Mesenchymal stem cell (in vitro differentiated cells and primary cell): ENCODE measurements at regions not wholly inside any gene's neighbourhood (a gene's known extent, or its start where the extent isn't known, plus 50 kb on each side); places are given as distances from the start of the nearest gene placed in this dataset.

Experiments used
- DNase-seq: peaks from one replicate; pipeline ENCODE4 v3.0.0-alpha.2; 2013
- H2AFZ ChIP-seq: one replicate; pipeline ENCODE4 v1.6.1; 2013; ENCODE audit warnings: low read depth, mild to moderate bottlenecking, control low read depth, inconsistent platforms, low read length, moderate library complexity
- H2AK5ac ChIP-seq: 2 replicates; pipeline ENCODE4 v1.6.1; 2013; ENCODE audit warnings: low read length, moderate library complexity, mild to moderate bottlenecking, inconsistent platforms; ENCODE audit not compliant: severe bottlenecking
- H2BK120ac ChIP-seq: one replicate; pipeline ENCODE4 v1.6.1; 2013; ENCODE audit warnings: low read depth, mild to moderate bottlenecking, inconsistent platforms, low read length, moderate library complexity
- H2BK12ac ChIP-seq, 2 experiments: one replicate each; pipeline ENCODE4 v1.6.1; 2013; ENCODE audit warnings: inconsistent platforms in 2 of 2, low read length in 2 of 2, mild to moderate bottlenecking in 2 of 2, moderate library complexity in 2 of 2, control low read depth in 1 of 2
- H2BK15ac ChIP-seq: one replicate; pipeline ENCODE4 v1.6.1; 2013; ENCODE audit warnings: mild to moderate bottlenecking, low read depth, inconsistent platforms; ENCODE audit not compliant: poor library complexity, severe bottlenecking
- H2BK5ac ChIP-seq: 2 replicates; pipeline ENCODE4 v1.6.1; 2013; ENCODE audit warnings: low read depth, mild to moderate bottlenecking, low read length, control low read depth, inconsistent platforms; ENCODE audit not compliant: poor library complexity, severe bottlenecking
- H3K14ac ChIP-seq, 2 experiments: one replicate each; pipeline ENCODE4 v1.6.1; 2013; ENCODE audit warnings: inconsistent platforms in 2 of 2, low read length in 2 of 2, control low read depth in 1 of 2, mild to moderate bottlenecking in 1 of 2, moderate library complexity in 1 of 2
- H3K18ac ChIP-seq, 2 experiments: one replicate each; pipeline ENCODE4 v1.6.1; 2013; ENCODE audit warnings: inconsistent platforms in 2 of 2, low read length in 2 of 2, control low read depth in 1 of 2, low read depth in 1 of 2, mild to moderate bottlenecking in 1 of 2
- H3K23ac ChIP-seq, 2 experiments: one replicate each; pipeline ENCODE4 v1.6.1; 2013; ENCODE audit warnings: inconsistent platforms in 2 of 2, low read length in 2 of 2, mild to moderate bottlenecking in 2 of 2, moderate library complexity in 2 of 2, control low read depth in 1 of 2
- H3K27ac ChIP-seq: 2 replicates; pipeline ENCODE4 v1.5.1; 2013; ENCODE audit warnings: mild to moderate bottlenecking, moderate library complexity, low read length, control low read depth, inconsistent platforms; ENCODE audit not compliant: poor library complexity, severe bottlenecking
- H3K27me3 ChIP-seq, 2 experiments: 2 replicates each; pipeline versions ENCODE4 v1.6.1 to v1.7.0; 2013; ENCODE audit warnings: low read length in 2 of 2, mild to moderate bottlenecking in 2 of 2, moderate library complexity in 2 of 2, control low read depth in 1 of 2, inconsistent platforms in 1 of 2; ENCODE audit not compliant: control insufficient read depth in 1 of 2, insufficient read depth in 1 of 2
- H3K36me3 ChIP-seq, 2 experiments: 2 replicates each; pipeline versions ENCODE4 v1.6.1 to v1.7.0; 2013; ENCODE audit warnings: low read length in 2 of 2, control low read depth in 1 of 2, inconsistent platforms in 1 of 2, low read depth in 1 of 2, mild to moderate bottlenecking in 1 of 2; ENCODE audit not compliant: insufficient read depth in 2 of 2, control insufficient read depth in 1 of 2
- H3K4ac ChIP-seq, 2 experiments: one replicate each; pipeline ENCODE4 v1.6.1; 2013; ENCODE audit warnings: inconsistent platforms in 2 of 2, low read length in 2 of 2, mild to moderate bottlenecking in 2 of 2, moderate library complexity in 2 of 2, control low read depth in 1 of 2, low read depth in 1 of 2
- H3K4me1 ChIP-seq: 2 replicates; pipeline ENCODE4 v1.6.1; 2013; ENCODE audit warnings: low read depth, low read length, control low read depth; ENCODE audit not compliant: control insufficient read depth, insufficient read depth
- H3K4me2 ChIP-seq: 2 replicates; pipeline ENCODE4 v1.6.1; 2013; ENCODE audit warnings: low read length, mild to moderate bottlenecking, inconsistent platforms; ENCODE audit not compliant: poor library complexity, severe bottlenecking
- H3K4me3 ChIP-seq, 2 experiments: 2 replicates each; pipeline versions ENCODE4 v1.5.1 to v1.7.0; 2013; ENCODE audit warnings: low read length in 2 of 2, mild to moderate bottlenecking in 2 of 2, control low read depth in 1 of 2, low read depth in 1 of 2; ENCODE audit not compliant: insufficient read depth in 1 of 2
- H3K79me1 ChIP-seq: replicated peaks from 2 replicates; pipeline ENCODE4 v1.6.1; 2013; ENCODE audit warnings: mild to moderate bottlenecking, control low read depth, low read length, inconsistent platforms; ENCODE audit not compliant: poor library complexity, severe bottlenecking
- H3K9ac ChIP-seq: 2 replicates; pipeline ENCODE4 v1.7.0; 2013; ENCODE audit warnings: mild to moderate bottlenecking, low read length, moderate library complexity
- H3K9me3 ChIP-seq: 2 replicates; pipeline ENCODE4 v1.7.0; 2013; ENCODE audit warnings: mild to moderate bottlenecking, low read length; ENCODE audit not compliant: control insufficient read depth
- H4K8ac ChIP-seq: one replicate; pipeline ENCODE4 v1.6.1; 2013; ENCODE audit warnings: inconsistent platforms, mild to moderate bottlenecking, low read length, moderate library complexity
- H4K91ac ChIP-seq: one replicate; pipeline ENCODE4 v1.6.1; 2013; ENCODE audit warnings: mild to moderate bottlenecking, low read length, inconsistent platforms
- WGBS: methylation state at CpG from one replicate; pipeline ENCODE4 v1.1.7; 2013; ENCODE audit warnings: mixed read lengths; 5-methylcytosine and 5-hydroxymethylcytosine counted together

DNA sequence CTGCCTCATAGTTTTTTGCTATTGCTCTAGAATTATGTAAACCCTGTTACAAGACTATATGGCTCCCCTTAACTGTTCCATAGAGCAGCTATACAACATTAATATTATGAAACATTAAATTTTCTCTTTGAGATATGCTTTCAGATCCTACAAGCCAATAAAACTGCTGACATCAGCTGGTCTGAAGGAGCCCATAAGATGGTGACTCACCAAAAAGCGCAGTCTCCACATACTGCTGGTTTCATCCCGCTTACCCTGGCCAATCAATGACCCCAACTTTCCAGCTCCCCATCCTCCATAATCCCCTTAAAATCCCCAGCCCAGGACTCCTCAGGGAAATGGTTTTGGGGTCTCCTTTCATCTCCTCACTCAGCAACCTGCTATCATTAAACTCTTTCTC, 172.7 kb downstream of the NSG2 start:
- WGBS, result 89% methylated on average over 2 of the region's 2 CpGs
- no peak overlapping the region for H2AFZ ChIP-seq
- no peak overlapping the region for H3K4ac ChIP-seq
- no peaks in the 10 kb centered on the region for H3K4me1 ChIP-seq
- peaks cover 0 to 17% of the 10 kb centered on the region in 2 experiments for H3K27me3 ChIP-seq
- no peak overlapping the region for H3K23ac ChIP-seq
- H3K14ac ChIP-seq, result no peak overlapping the region
- no peak overlapping the region for H4K91ac ChIP-seq
- H3K27ac ChIP-seq, result no peak overlapping the region
- H2BK5ac ChIP-seq, result no peak overlapping the region
- H3K79me1 ChIP-seq, result no peaks in the 10 kb centered on the region
- no peak overlapping the region for H3K18ac ChIP-seq
- peaks cover 10% of the 10 kb centered on the region for H3K9me3 ChIP-seq
- no peak overlapping the region for H3K4me3 ChIP-seq
- no peak overlapping the region for H2BK120ac ChIP-seq
- H3K9ac ChIP-seq, result no peak overlapping the region
- no peaks in the 10 kb centered on the region for H3K36me3 ChIP-seq
- no peak overlapping the region for H2AK5ac ChIP-seq
- no peak overlapping the region for H2BK12ac ChIP-seq
- H2BK15ac ChIP-seq, result no peak overlapping the region
- DNase-seq, result no peak
- H4K8ac ChIP-seq, result no peak overlapping the region
- no peak overlapping the region for H3K4me2 ChIP-seq

DNA sequence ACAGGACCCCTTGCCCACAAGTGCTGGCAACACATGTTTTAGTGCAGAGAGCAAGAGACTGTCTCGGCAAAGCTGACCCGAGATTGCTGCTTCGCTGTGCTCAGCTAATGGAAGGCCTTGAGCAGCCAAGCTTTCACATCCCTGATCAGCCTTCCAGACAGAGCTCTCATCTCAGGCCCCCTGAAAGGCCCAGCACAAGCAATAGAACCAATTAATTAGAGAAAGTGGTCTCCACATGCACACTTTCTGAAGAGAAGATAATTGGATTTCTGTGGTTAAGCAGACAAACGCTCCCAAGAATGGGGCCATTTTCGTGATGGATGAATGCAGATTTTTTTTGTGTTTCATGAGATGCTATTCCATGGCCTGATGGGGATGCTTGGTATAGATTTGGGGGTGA, 174.9 kb downstream of the NSG2 start:
- Histone ChIP-seq H4K91ac (no peak overlapping the region), H3K4me1 (no peaks in the 10 kb centered on the region), H3K23ac (no peak overlapping the region), H3K36me3 (no peaks in the 10 kb centered on the region), H2AK5ac (no peak overlapping the region), H3K79me1 (no peaks in the 10 kb centered on the region), H3K4ac (no peak overlapping the region), H3K9me3 (peaks cover 10% of the 10 kb centered on the region), H3K18ac (no peak overlapping the region), H3K9ac (no peak overlapping the region), H3K14ac (no peak overlapping the region), H3K27ac (no peak overlapping the region), H4K8ac (no peak overlapping the region), H3K27me3 (peaks cover 0 to 11% of the 10 kb centered on the region in 2 experiments), H3K4me2 (no peak overlapping the region), H2BK12ac (no peak overlapping the region), H3K4me3 (no peak overlapping the region), H2BK15ac (no peak overlapping the region), H2AFZ (no peak overlapping the region), H2BK5ac (no peak overlapping the region), H2BK120ac (no peak overlapping the region)
- no peak for DNase-seq
- 82% methylated on average over 5 of the region's 5 CpGs for WGBS

DNA sequence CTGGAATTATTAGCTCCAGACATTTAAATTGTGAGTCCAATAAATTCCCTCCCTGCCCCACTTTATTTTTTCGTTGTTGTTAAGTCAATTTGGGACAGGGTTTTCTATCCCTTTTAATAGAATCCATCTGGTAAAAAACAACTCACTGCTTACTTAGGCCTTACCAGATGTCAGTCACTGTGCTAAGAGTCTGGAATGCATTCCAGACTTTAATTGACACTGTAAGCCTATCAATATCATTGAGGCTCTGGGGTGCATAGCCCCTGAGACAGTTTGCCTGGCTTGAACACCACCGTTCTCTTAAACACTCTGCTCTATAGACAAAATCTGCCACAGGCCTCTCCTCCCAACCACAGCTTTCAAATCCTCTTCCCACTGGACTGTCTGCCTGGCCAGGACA, 175.9 kb downstream of the NSG2 start:
- H3K9me3 ChIP-seq, result peaks cover 10% of the 10 kb centered on the region
- H2AFZ ChIP-seq, result no peak overlapping the region
- H2BK12ac ChIP-seq, result no peak overlapping the region
- no peaks in the 10 kb centered on the region for H3K79me1 ChIP-seq
- H2BK15ac ChIP-seq, result no peak overlapping the region
- no peak overlapping the region for H3K4me3 ChIP-seq
- no peak overlapping the region for H3K4me2 ChIP-seq
- H3K18ac ChIP-seq, result no peak overlapping the region
- no peak overlapping the region for H3K23ac ChIP-seq
- peaks cover 0 to 11% of the 10 kb centered on the region in 2 experiments for H3K27me3 ChIP-seq
- H4K91ac ChIP-seq, result no peak overlapping the region
- no peak overlapping the region for H2BK5ac ChIP-seq
- no peak overlapping the region for H3K27ac ChIP-seq
- 73% methylated on average over 2 of the region's 2 CpGs for WGBS
- H3K9ac ChIP-seq, result no peak overlapping the region
- H4K8ac ChIP-seq, result no peak overlapping the region
- H3K4me1 ChIP-seq, result no peaks in the 10 kb centered on the region
- no peak overlapping the region for H3K4ac ChIP-seq
- H3K14ac ChIP-seq, result no peak overlapping the region
- H3K36me3 ChIP-seq, result no peaks in the 10 kb centered on the region
- DNase-seq, result no peak
- no peak overlapping the region for H2BK120ac ChIP-seq
- no peak overlapping the region for H2AK5ac ChIP-seq

DNA sequence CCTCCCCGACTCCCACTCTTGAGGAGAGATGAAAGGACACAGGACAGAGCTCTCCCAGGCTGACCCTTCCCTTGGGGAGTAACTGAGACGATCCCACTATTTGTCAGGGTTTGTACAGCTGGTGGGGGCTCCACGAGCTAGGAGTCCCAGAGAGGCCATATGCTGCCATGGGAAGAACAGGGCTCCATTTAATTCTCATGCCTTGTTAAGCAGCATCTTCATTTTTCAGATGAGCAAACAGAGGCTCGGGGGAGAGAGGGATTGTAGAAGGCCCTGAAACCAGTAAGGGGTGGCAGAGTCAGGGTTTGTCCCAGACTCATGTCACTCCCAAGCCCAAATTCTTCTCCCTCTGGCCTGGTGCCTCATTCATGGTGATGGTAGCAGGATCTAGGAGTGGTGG, 176.4 kb downstream of the NSG2 start:
- Histone ChIP-seq H2AK5ac (no peak overlapping the region), H2AFZ (no peak overlapping the region), H3K4me2 (no peak overlapping the region), H2BK120ac (no peak overlapping the region), H3K79me1 (no peaks in the 10 kb centered on the region), H3K36me3 (no peaks in the 10 kb centered on the region), H3K9me3 (peaks cover 10% of the 10 kb centered on the region), H3K27me3 (peaks cover 0 to 11% of the 10 kb centered on the region in 2 experiments), H3K23ac (no peak overlapping the region), H2BK5ac (no peak overlapping the region), H3K4me1 (no peaks in the 10 kb centered on the region), H4K91ac (no peak overlapping the region), H3K4ac (no peak overlapping the region), H2BK15ac (no peak overlapping the region), H3K27ac (no peak overlapping the region), H3K4me3 (no peak overlapping the region), H2BK12ac (no peak overlapping the region), H4K8ac (no peak overlapping the region), H3K18ac (no peak overlapping the region), H3K14ac (no peak overlapping the region), H3K9ac (no peak overlapping the region)
- DNase-seq, result no peak
- 60% methylated on average over 4 of the region's 4 CpGs for WGBS
